ENCODE measurements at regions not wholly inside any gene's neighbourhood (a gene's known extent, or its start where the extent isn't known, plus 50 kb on each side); places are given as distances from the start of the nearest gene placed in this dataset.
"Not testable (repeated sequence)": the region's sequence is repeated elsewhere in the genome, so short reads cannot be mapped to it uniquely, and the experiment has no call there.

GRCh38 chr5:128730021-128730420, 192.0 kb upstream of the FBN2 start:
- DNase-seq (ENCODE audit: low read depth), result not testable (repeated sequence)

- DNase-seq (ENCODE audit: low read depth), result not testable (repeated sequence)
Measured at GRCh38 chr5:128735656-128736055, 197.6 kb upstream of the FBN2 start.

GRCh38 chr5:128736553-128736952, 198.5 kb upstream of the FBN2 start:
- DNase-seq (ENCODE audit: low read depth), result no peak

- DNase-seq (ENCODE audit: low read depth), result peak; percentile 2
Measured at GRCh38 chr5:128749136-128749898, 211.3 kb upstream of the FBN2 start.

GRCh38 chr5:128750155-128750554, 212.1 kb upstream of the FBN2 start:
- no peak for DNase-seq (ENCODE audit: low read depth)

- no peak for DNase-seq (ENCODE audit: low read depth)
Measured at GRCh38 chr5:128757196-128757959, 207.9 kb upstream of the SLC27A6 start.

- DNase-seq (ENCODE audit: low read depth), result no peak
Measured at GRCh38 chr5:128762661-128763306, 202.5 kb upstream of the SLC27A6 start.

GRCh38 chr5:128763321-128763720, 202.0 kb upstream of the SLC27A6 start:
- DNase-seq (ENCODE audit: low read depth), result no peak

- DNase-seq (ENCODE audit: low read depth), result no peak
Measured at GRCh38 chr5:128764601-128765310, 200.5 kb upstream of the SLC27A6 start.

GRCh38 chr5:128765448-128766061, 199.7 kb upstream of the SLC27A6 start:
- no peak for DNase-seq (ENCODE audit: low read depth)

GRCh38 chr5:128766406-128766805, 198.9 kb upstream of the SLC27A6 start:
- no peak for DNase-seq (ENCODE audit: low read depth)

- no peak for DNase-seq (ENCODE audit: low read depth)
Measured at GRCh38 chr5:128770907-128771306, 194.4 kb upstream of the SLC27A6 start.

GRCh38 chr5:128772356-128772755, 192.9 kb upstream of the SLC27A6 start:
- DNase-seq (ENCODE audit: low read depth), result no peak

GRCh38 chr5:128773378-128773777, 191.9 kb upstream of the SLC27A6 start:
- DNase-seq (ENCODE audit: low read depth), result peak; percentile 9

- DNase-seq (ENCODE audit: low read depth), result no peak
Measured at GRCh38 chr5:128774605-128775004, 190.7 kb upstream of the SLC27A6 start.

- DNase-seq (ENCODE audit: low read depth), result peak; percentile 24
Measured at GRCh38 chr5:128775558-128775957, 189.7 kb upstream of the SLC27A6 start.

GRCh38 chr5:128777052-128777451, 188.2 kb upstream of the SLC27A6 start:
- no peak for DNase-seq (ENCODE audit: low read depth)

- DNase-seq (ENCODE audit: low read depth), result peak; percentile 21
Measured at GRCh38 chr5:128778474-128778873, 186.8 kb upstream of the SLC27A6 start.

GRCh38 chr5:128782446-128782845, 182.8 kb upstream of the SLC27A6 start:
- peak; percentile 96 for DNase-seq (ENCODE audit: low read depth)

GRCh38 chr5:128784726-128785125, 180.6 kb upstream of the SLC27A6 start:
- no peak for DNase-seq (ENCODE audit: low read depth)

- DNase-seq (ENCODE audit: low read depth), result no peak
Measured at GRCh38 chr5:128791312-128791711, 174.0 kb upstream of the SLC27A6 start.

GRCh38 chr5:128796506-128796905, 168.8 kb upstream of the SLC27A6 start:
- no peak for DNase-seq (ENCODE audit: low read depth)

Data from EH (cell line).